ENCODE measurements at regions not wholly inside any gene's neighbourhood (a gene's known extent, or its start where the extent isn't known, plus 50 kb on each side); places are given as distances from the start of the nearest gene placed in this dataset.

DNA sequence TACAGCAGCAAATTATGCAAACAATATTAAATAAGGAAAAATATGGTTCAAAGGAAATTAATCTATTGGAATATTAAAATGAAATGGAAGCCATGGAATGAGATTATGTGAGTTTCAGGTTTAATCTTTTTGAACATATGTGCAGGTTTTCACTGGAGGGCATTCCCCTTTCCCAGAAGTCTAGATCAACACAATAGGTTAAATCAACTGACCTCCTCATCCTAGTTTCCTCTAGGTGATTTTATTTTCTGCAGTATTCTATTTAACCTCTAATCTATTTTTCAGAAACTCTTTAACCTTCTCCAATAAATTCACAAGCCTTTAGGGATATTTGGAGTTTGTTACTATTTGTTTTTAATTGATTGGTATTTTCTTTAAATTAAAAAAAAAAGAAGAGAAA lies 2657.6 kb upstream of the PCDH20 start:
- DNase-seq (ENCODE audit: low spot score): no peak
- TF ChIP-seq, protein P1, sequence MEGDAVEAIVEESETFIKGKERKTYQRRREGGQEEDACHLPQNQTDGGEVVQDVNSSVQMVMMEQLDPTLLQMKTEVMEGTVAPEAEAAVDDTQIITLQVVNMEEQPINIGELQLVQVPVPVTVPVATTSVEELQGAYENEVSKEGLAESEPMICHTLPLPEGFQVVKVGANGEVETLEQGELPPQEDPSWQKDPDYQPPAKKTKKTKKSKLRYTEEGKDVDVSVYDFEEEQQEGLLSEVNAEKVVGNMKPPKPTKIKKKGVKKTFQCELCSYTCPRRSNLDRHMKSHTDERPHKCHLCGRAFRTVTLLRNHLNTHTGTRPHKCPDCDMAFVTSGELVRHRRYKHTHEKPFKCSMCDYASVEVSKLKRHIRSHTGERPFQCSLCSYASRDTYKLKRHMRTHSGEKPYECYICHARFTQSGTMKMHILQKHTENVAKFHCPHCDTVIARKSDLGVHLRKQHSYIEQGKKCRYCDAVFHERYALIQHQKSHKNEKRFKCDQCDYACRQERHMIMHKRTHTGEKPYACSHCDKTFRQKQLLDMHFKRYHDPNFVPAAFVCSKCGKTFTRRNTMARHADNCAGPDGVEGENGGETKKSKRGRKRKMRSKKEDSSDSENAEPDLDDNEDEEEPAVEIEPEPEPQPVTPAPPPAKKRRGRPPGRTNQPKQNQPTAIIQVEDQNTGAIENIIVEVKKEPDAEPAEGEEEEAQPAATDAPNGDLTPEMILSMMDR (IDR thresholded peaks at IDR 0.05; ENCODE audit: extremely low read depth, missing control alignments): no peak

DNA sequence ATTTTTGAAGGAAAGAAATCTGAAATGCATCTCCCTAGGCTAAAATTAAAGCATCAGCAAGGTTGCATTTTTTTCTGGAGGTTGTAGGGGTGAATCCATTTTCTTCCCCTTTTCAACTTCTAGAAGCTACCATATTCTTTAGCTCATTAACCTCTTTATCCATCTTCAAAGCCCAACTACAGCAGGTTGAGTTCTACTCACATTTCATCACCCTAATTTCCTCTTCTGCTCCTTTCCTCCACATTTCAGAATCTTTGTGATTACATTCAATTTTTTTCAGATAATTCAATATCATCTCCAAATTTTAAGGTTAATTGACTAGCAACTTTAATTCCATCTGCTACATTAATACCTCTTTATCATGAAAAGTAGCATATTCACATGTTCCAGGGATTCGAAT lies 2655.7 kb upstream of the PCDH20 start:
- no peak for DNase-seq (ENCODE audit: low spot score)
- TF ChIP-seq, protein P1 (IDR thresholded peaks at IDR 0.05; ENCODE audit: extremely low read depth, missing control alignments): no peak

DNA sequence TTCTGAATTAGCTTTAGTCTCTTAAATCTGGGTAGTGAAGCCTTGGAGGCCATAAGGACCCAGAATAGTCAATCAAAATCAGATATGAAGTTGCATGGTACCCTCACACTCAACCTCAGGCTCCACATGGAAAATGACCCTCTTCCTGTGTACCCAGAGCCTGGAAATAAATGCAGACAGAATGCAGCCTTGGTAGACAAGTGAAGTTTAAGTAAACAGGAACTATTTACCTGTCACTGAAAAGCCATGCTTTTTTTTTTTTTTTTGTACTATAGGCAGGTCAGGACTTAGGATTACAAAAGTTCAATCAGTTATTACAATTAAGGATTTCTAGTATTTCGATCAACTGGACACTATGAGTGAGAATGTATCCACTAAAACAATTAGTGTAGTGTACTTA lies 2654.2 kb upstream of the PCDH20 start:
- TF ChIP-seq, protein P1 (IDR thresholded peaks at IDR 0.05; ENCODE audit: extremely low read depth, missing control alignments): no peak

DNA sequence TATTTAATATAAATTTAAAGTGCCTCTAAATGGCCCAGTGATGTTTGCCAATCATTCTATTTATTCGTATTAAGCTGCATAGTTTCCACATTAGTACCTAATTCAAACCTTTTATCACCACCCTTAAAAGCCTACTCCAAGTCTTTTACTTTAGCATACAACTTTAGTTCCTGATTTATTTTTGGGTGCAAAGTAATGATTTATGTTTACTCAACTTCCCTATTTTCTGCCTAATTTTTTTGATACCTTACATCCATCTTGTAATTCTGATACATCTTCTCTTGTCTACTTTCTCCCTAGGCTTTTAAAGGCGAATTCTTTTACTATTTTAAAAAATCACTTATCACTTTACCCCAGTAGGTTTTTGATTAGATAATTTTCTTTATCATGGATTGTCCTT lies 2651.1 kb upstream of the PCDH20 start:
- TF ChIP-seq, protein P1 (IDR thresholded peaks at IDR 0.05; ENCODE audit: extremely low read depth, missing control alignments): no peak
- no peak for DNase-seq (ENCODE audit: low spot score)

More for the DNA sequence above, 2654.2 kb upstream of the PCDH20 start:
- no peak for DNase-seq (ENCODE audit: low spot score)

DNA sequence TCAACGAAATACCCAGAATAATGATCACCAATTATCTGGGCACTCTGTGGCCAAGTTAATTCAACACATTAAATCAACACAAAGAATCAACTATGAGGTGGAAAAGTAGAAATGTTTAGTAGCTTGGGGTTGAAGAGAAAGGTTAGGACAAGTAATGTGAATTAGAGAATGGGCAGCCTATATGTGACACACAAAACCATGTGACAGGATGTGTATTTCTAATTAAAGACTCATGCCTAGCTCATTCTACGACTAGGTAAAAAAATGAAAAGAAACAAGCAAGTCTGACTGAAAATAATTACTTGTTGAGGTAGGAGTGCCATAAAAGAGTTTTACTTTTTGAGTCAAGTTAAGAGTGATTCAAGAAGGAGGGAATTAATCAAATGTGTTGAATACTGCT lies 2646.0 kb upstream of the PCDH20 start:
- TF ChIP-seq, protein P1 (IDR thresholded peaks at IDR 0.05; ENCODE audit: extremely low read depth, missing control alignments): no peak
- no peak for DNase-seq (ENCODE audit: low spot score)

DNA sequence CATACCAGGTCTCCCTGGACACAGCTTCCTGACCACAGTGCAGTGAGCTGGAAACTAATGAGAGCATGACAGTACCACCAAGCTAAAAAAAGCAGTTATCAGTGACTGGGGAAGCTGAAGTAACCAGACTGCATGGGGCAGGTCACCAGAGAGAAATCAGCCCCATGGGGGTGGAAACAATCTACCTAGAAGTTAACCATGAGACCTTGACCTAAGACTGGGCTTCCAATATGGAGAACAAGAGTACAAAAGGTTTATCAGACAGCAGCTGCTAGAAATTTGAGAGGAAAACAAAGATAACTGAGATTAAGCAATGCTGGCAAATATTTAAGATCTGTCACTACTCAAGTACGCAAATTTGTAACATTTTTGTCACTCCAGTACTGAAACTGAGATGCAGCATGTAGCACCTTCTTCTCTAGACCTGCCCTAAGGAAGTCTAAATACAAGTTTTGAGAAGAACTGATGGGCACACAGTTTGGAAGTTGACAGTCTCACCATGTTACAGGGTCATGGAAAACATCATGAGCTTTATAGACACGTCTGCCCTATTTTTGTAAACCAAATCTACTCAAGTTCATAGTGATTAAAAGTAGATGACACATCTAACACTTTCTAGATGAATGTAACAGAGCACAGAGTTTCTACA lies 2641.8 kb upstream of the PCDH20 start:
- no peak for DNase-seq (ENCODE audit: low spot score)

DNA sequence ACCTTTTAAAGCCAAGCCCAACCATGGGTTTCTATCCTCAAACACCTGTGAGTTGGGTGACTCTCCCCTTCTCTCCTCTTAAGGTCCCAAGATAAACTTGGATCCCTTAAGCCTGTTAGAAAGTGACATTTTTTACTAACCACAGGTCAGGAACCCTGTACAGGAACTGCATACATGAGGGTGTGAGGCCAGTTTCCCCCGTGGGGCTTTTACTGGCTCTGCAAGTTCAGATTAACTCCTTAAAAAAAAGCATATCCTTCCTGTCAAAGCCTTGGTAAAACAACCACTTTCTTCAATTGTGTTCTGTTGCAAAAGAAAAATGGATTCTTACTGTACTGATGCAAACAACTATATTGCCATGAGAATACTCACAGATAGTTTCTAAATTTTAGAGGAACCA lies 2638.7 kb upstream of the PCDH20 start:
- TF ChIP-seq, protein P1 (IDR thresholded peaks at IDR 0.05; ENCODE audit: extremely low read depth, missing control alignments): no peak
- DNase-seq (ENCODE audit: low spot score): no peak

More for the DNA sequence above, 2641.8 kb upstream of the PCDH20 start:
- TF ChIP-seq, protein P1 (IDR thresholded peaks at IDR 0.05; ENCODE audit: extremely low read depth, missing control alignments): no peak
